ENCODE measurements at regions not wholly inside any gene's neighbourhood (a gene's known extent, or its start where the extent isn't known, plus 50 kb on each side); places are given as distances from the start of the nearest gene placed in this dataset.
A peak's percentile ranks its signal among the peaks of the same experiment; 100 is the strongest.
"Not testable (repeated sequence)": the region's sequence is repeated elsewhere in the genome, so short reads cannot be mapped to it uniquely, and the experiment has no call there.

GRCh38 chr20:26091921-26092320 is 395.3 kb upstream of the ZNF337 start:
- DNase-seq = not testable (repeated sequence)

- not testable (repeated sequence) for DNase-seq
Observed at GRCh38 chr20:26086195-26086594, 389.5 kb upstream of the ZNF337 start.

- DNase-seq = not testable (repeated sequence)
Observed at GRCh38 chr20:26073972-26074371, 377.3 kb upstream of the ZNF337 start.

GRCh38 chr20:26059324-26059723 is 362.7 kb upstream of the ZNF337 start:
- DNase-seq = not testable (repeated sequence)

GRCh38 chr20:26058446-26058845 is 361.8 kb upstream of the ZNF337 start:
- not testable (repeated sequence) for DNase-seq

GRCh38 chr20:26057135-26057752 is 360.6 kb upstream of the ZNF337 start:
- not testable (repeated sequence) for DNase-seq

GRCh38 chr20:26025792-26026191 is 329.1 kb upstream of the ZNF337 start:
- DNase-seq = not testable (repeated sequence)

- not testable (repeated sequence) for DNase-seq
Observed at GRCh38 chr20:26010942-26011276, 314.3 kb upstream of the ZNF337 start.

GRCh38 chr20:26010224-26010941 is 313.7 kb upstream of the ZNF337 start:
- DNase-seq = not testable (repeated sequence)

GRCh38 chr20:26009402-26010223 is 313.0 kb upstream of the ZNF337 start:
- DNase-seq = peak; percentile 7 to 34 (median 25)

GRCh38 chr20:26008026-26008425 is 311.4 kb upstream of the ZNF337 start:
- DNase-seq = not testable (repeated sequence)

GRCh38 chr20:26006164-26006563 is 309.5 kb upstream of the ZNF337 start:
- DNase-seq = not testable (repeated sequence)

- not testable (repeated sequence) for DNase-seq
Observed at GRCh38 chr20:26003959-26004358, 307.3 kb upstream of the ZNF337 start.

- not testable (repeated sequence) for DNase-seq
Observed at GRCh38 chr20:25997367-25998038, 300.9 kb upstream of the ZNF337 start.

GRCh38 chr20:25992146-25992545 is 295.5 kb upstream of the ZNF337 start:
- no peak for DNase-seq

GRCh38 chr20:25991756-25992130 is 295.1 kb upstream of the ZNF337 start:
- DNase-seq = no peak

GRCh38 chr20:25991051-25991755 is 294.6 kb upstream of the ZNF337 start:
- DNase-seq = no peak

- DNase-seq = not testable (repeated sequence)
Observed at GRCh38 chr20:25989686-25990085, 293.0 kb upstream of the ZNF337 start.

- no peak for DNase-seq
Observed at GRCh38 chr20:25989196-25989595, 292.5 kb upstream of the ZNF337 start.

GRCh38 chr20:25987928-25988560 is 291.4 kb upstream of the ZNF337 start:
- not testable (repeated sequence) for DNase-seq

GRCh38 chr20:25987073-25987927 is 290.6 kb upstream of the ZNF337 start:
- DNase-seq = peak; percentile 20 to 50 (median 40)

All from activated CD4-positive, CD25-positive, alpha-beta regulatory T cell (primary cell).